Activated CD8-positive, alpha-beta T cell treated with anti-CD3 and anti-CD28 coated beads for 36 hours (primary cell): ENCODE measurements at regions not wholly inside any gene's neighbourhood (a gene's known extent, or its start where the extent isn't known, plus 50 kb on each side); places are given as distances from the start of the nearest gene placed in this dataset.

Source experiments
- ATAC-seq: fragments of 200-7000 bp; cut with Tn5 transposase; one replicate; pipeline ENCODE4 v1.10.0; 2021; ENCODE audit warnings: mild to moderate bottlenecking, moderate library complexity
- CTCF ChIA-PET: fragments of 350-600 bp; sonication (Branson Sonifier 250); formaldehyde crosslinking; loops from one replicate; lab custom pipeline; 2021; ENCODE audit warnings: antibody characterized with exemption; lab: Charles Lee
- POLR2A ChIA-PET: fragments of 350-600 bp; sonication (Branson Sonifier 250); formaldehyde crosslinking; loops from one replicate; lab custom pipeline; 2021; ENCODE audit warnings: antibody characterized with exemption; lab: Charles Lee
- DNase-seq: peaks from one replicate; pipeline ENCODE4 v3.0.0-alpha.2; 2020
- H3K27ac Mint-ChIP-seq: one replicate; pipeline ENCODE4 v1.8.0; 2021; ENCODE audit warnings: mild to moderate bottlenecking, mixed read lengths
- H3K27me3 Mint-ChIP-seq: one replicate; pipeline ENCODE4 v1.8.0; 2021; ENCODE audit warnings: mixed read lengths
- H3K36me3 Mint-ChIP-seq: one replicate; pipeline ENCODE4 v1.8.0; 2021; ENCODE audit warnings: low read depth, mixed read lengths
- H3K4me1 Mint-ChIP-seq: one replicate; pipeline ENCODE4 v1.8.0; 2021; ENCODE audit warnings: low read depth, mixed read lengths
- H3K4me3 Mint-ChIP-seq: one replicate; pipeline ENCODE4 v1.8.0; 2021; ENCODE audit warnings: mild to moderate bottlenecking, moderate library complexity, mixed read lengths
- H3K9me3 Mint-ChIP-seq: one replicate; pipeline ENCODE4 v1.8.0; 2021; ENCODE audit warnings: mixed read lengths
- intact Hi-C: fragments of 100-400 bp; cut with micrococcal nuclease; formaldehyde crosslinking; loops from one replicate; pipeline ENCODE4 v1.10.0; 2022
- TF ChIP-seq, protein P1 (sequence below): fragments of 200-600 bp; IDR thresholded peaks from one replicate; pipeline ENCODE4 v1.8.0; 2022; ENCODE audit warnings: antibody characterized with exemption, mild to moderate bottlenecking

DNA sequence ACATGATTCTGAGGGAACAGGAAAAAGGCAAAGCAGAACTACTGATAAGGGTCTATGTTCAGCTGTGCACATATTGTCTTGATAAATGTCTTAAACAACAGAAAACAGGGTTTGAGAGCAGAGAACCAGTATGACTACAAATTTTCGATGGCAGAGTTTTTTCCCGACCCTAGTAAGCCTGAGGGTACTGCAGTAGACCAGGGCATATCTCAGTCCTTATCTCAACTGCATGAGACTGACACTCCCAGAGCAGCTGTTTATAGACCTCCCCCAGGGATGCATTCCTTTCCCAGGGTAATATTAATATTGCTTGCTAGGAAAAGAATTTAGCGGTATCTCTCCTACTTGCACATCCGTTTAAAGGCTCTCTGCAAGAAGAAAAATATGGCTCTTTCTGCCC is 1176.8 kb upstream of the ADGRB3 start:
- DNase-seq (no peak), ATAC-seq (no peak)
- Mint-ChIP-seq H3K9me3 (peaks cover 33% of the 10 kb centered on the region), H3K4me1 (no peaks in the 10 kb centered on the region), H3K4me3 (no peak overlapping the region), H3K27me3 (no peaks in the 10 kb centered on the region), H3K27ac (no peak overlapping the region), H3K36me3 (peaks cover 2% of the 10 kb centered on the region)
- POLR2A ChIA-PET = no interaction called here
- intact Hi-C loops = no loop called here
- TF ChIP-seq, protein P1, sequence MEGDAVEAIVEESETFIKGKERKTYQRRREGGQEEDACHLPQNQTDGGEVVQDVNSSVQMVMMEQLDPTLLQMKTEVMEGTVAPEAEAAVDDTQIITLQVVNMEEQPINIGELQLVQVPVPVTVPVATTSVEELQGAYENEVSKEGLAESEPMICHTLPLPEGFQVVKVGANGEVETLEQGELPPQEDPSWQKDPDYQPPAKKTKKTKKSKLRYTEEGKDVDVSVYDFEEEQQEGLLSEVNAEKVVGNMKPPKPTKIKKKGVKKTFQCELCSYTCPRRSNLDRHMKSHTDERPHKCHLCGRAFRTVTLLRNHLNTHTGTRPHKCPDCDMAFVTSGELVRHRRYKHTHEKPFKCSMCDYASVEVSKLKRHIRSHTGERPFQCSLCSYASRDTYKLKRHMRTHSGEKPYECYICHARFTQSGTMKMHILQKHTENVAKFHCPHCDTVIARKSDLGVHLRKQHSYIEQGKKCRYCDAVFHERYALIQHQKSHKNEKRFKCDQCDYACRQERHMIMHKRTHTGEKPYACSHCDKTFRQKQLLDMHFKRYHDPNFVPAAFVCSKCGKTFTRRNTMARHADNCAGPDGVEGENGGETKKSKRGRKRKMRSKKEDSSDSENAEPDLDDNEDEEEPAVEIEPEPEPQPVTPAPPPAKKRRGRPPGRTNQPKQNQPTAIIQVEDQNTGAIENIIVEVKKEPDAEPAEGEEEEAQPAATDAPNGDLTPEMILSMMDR = no peak
- CTCF ChIA-PET = no interaction called here

GRCh38 chr6:67451874-67452273 is 1183.2 kb upstream of the ADGRB3 start:
- Mint-ChIP-seq H3K36me3 (no peaks in the 10 kb centered on the region), H3K4me3 (no peak overlapping the region), H3K27me3 (no peaks in the 10 kb centered on the region), H3K27ac (no peak overlapping the region), H3K9me3 (peaks cover 2% of the 10 kb centered on the region), H3K4me1 (no peaks in the 10 kb centered on the region)
- ATAC-seq (no peak), DNase-seq (no peak)
- TF ChIP-seq, protein P1 = no peak
- ChIA-PET POLR2A (no interaction called here), CTCF (no interaction called here)
- intact Hi-C loops = no loop called here

GRCh38 chr6:67450641-67451040 is 1184.4 kb upstream of the ADGRB3 start:
- ChIA-PET POLR2A (no interaction called here), CTCF (no interaction called here)
- H3K27ac Mint-ChIP-seq = no peak overlapping the region
- no peak for DNase-seq
- H3K36me3 Mint-ChIP-seq = no peaks in the 10 kb centered on the region
- peaks cover 2% of the 10 kb centered on the region for H3K9me3 Mint-ChIP-seq
- intact Hi-C loops = no loop called here
- no peak for ATAC-seq
- H3K4me1 Mint-ChIP-seq = no peaks in the 10 kb centered on the region
- no peak overlapping the region for H3K4me3 Mint-ChIP-seq
- TF ChIP-seq, protein P1 = no peak
- no peaks in the 10 kb centered on the region for H3K27me3 Mint-ChIP-seq

DNA sequence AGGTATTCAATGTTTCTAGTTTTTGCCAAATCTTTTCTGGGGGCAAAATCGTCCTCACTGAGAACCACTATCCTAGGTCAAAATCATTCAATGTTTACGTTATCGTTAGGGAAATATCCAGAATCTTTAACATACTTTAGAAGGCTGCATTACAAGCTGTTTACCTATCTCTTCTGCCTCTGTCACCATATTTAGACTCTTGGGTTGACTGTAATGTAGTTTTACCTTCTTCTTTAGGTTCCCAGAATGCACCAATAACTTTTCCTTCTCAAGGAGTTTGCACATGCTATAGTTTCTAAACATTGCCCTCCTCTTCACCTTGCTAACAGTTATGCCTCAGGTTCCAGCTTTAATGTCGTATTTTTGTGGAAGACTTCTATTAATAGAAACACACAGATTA is 1185.5 kb upstream of the ADGRB3 start:
- Mint-ChIP-seq H3K4me3 (no peak overlapping the region), H3K27me3 (no peaks in the 10 kb centered on the region), H3K36me3 (no peaks in the 10 kb centered on the region), H3K4me1 (no peaks in the 10 kb centered on the region), H3K27ac (no peak overlapping the region), H3K9me3 (no peaks in the 10 kb centered on the region)
- ATAC-seq = no peak
- intact Hi-C loops = no loop called here
- ChIA-PET CTCF (no interaction called here), POLR2A (no interaction called here)
- no peak for DNase-seq
- TF ChIP-seq, protein P1 = no peak

DNA sequence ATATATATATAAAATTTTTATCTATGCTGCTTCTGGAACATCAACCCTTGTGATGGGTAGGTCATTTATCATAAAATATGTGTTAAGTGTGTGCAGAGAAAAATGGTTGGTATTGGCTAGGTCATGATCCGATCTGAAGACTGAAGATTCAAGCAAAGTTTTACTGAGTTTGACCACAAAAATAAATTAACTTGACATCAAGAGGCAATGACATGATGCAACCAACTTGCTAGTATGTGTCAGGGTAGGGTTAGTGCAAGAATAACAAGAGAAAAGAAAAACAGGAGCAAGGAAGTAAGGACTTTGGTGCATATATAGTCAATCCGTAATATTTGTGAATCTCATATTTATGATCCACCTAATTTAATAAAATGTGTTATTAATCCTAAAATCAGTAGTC is 1202.0 kb upstream of the ADGRB3 start:
- DNase-seq (no peak), ATAC-seq (no peak)
- Mint-ChIP-seq H3K27ac (no peak overlapping the region), H3K4me1 (no peaks in the 10 kb centered on the region), H3K4me3 (no peak overlapping the region), H3K9me3 (peaks cover 9% of the 10 kb centered on the region), H3K27me3 (no peaks in the 10 kb centered on the region), H3K36me3 (no peaks in the 10 kb centered on the region)
- POLR2A ChIA-PET = no interaction called here
- intact Hi-C loops = no loop called here
- CTCF ChIA-PET = no interaction called here
- TF ChIP-seq, protein P1 = no peak
